ENCODE measurements at regions not wholly inside any gene's neighbourhood (a gene's known extent, or its start where the extent isn't known, plus 50 kb on each side); places are given as distances from the start of the nearest gene placed in this dataset.

- no peak for DNase-seq (ENCODE audit: extremely low spot score, unreplicated experiment)
- no peaks in the 10 kb centered on the region for H3K36me3 Mint-ChIP-seq (ENCODE audit: unreplicated experiment)
- H3K9me3 Mint-ChIP-seq (ENCODE audit: unreplicated experiment), result no peaks in the 10 kb centered on the region
- no peak overlapping the region for H3K4me3 Mint-ChIP-seq (ENCODE audit: unreplicated experiment)
- H3K4me1 Mint-ChIP-seq (ENCODE audit: unreplicated experiment), result no peaks in the 10 kb centered on the region
- TF ChIP-seq, protein P1, sequence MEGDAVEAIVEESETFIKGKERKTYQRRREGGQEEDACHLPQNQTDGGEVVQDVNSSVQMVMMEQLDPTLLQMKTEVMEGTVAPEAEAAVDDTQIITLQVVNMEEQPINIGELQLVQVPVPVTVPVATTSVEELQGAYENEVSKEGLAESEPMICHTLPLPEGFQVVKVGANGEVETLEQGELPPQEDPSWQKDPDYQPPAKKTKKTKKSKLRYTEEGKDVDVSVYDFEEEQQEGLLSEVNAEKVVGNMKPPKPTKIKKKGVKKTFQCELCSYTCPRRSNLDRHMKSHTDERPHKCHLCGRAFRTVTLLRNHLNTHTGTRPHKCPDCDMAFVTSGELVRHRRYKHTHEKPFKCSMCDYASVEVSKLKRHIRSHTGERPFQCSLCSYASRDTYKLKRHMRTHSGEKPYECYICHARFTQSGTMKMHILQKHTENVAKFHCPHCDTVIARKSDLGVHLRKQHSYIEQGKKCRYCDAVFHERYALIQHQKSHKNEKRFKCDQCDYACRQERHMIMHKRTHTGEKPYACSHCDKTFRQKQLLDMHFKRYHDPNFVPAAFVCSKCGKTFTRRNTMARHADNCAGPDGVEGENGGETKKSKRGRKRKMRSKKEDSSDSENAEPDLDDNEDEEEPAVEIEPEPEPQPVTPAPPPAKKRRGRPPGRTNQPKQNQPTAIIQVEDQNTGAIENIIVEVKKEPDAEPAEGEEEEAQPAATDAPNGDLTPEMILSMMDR (IDR thresholded peaks at IDR 0.05), result no peak
- no peaks in the 10 kb centered on the region for H3K27me3 Mint-ChIP-seq (ENCODE audit: unreplicated experiment)
- H3K27ac Mint-ChIP-seq (ENCODE audit: unreplicated experiment), result no peak overlapping the region
Measured at GRCh38 chr1:173275496-173275895, 68.4 kb upstream of the TNFSF4 start.

- no peak overlapping the region for H3K27ac Mint-ChIP-seq (ENCODE audit: unreplicated experiment)
- no peaks in the 10 kb centered on the region for H3K9me3 Mint-ChIP-seq (ENCODE audit: unreplicated experiment)
- TF ChIP-seq, protein P1 (IDR thresholded peaks at IDR 0.05), result no peak
- H3K27me3 Mint-ChIP-seq (ENCODE audit: unreplicated experiment), result no peaks in the 10 kb centered on the region
- H3K4me1 Mint-ChIP-seq (ENCODE audit: unreplicated experiment), result no peaks in the 10 kb centered on the region
- DNase-seq (ENCODE audit: extremely low spot score, unreplicated experiment), result no peak
- no peak overlapping the region for H3K4me3 Mint-ChIP-seq (ENCODE audit: unreplicated experiment)
- no peaks in the 10 kb centered on the region for H3K36me3 Mint-ChIP-seq (ENCODE audit: unreplicated experiment)
Measured at GRCh38 chr1:173276922-173277800, 70.0 kb upstream of the TNFSF4 start.

DNA sequence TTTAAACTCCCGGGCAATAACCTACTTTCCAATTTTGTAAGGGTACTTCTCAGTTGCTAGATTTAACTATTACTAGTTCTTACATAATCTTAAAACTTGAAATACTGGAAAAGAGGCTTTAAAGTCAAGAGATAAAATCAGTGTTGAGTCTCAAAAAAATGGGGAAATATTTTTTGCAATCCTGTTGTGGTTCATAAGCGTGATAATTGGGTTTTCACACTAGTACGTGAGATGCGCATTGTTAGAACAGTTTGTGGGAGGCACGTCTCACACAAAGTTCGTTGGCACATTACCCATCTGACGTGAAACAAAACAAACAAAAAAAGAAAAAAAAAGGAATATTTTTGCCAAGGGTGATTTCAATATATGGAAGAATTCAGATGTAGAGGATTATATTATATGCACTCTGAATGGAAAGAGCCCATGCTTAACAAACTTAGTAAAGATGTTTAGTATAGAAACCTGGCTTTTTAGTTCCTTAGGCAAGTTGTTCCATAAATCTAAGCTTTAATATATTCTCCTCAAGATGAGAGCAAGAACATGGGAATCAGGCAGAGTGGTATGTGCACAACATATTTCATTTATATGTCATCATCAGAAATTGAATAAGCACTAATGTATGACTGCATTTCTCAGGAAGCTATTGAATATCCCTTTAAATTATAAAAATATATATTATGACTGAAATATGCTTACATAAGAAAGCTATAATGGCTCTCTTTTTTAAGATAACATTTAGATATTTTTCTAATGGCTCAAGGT lies 73.9 kb upstream of the TNFSF4 start:
- Mint-ChIP-seq H3K4me1 (ENCODE audit: unreplicated experiment) (no peaks in the 10 kb centered on the region), H3K27ac (ENCODE audit: unreplicated experiment) (no peak overlapping the region), H3K4me3 (ENCODE audit: unreplicated experiment) (no peak overlapping the region), H3K27me3 (ENCODE audit: unreplicated experiment) (peaks cover 2% of the 10 kb centered on the region), H3K36me3 (ENCODE audit: unreplicated experiment) (no peaks in the 10 kb centered on the region), H3K9me3 (ENCODE audit: unreplicated experiment) (no peaks in the 10 kb centered on the region)
- DNase-seq (ENCODE audit: extremely low spot score, unreplicated experiment), result no peak
- TF ChIP-seq, protein P1 (IDR thresholded peaks at IDR 0.05), result no peak

DNA sequence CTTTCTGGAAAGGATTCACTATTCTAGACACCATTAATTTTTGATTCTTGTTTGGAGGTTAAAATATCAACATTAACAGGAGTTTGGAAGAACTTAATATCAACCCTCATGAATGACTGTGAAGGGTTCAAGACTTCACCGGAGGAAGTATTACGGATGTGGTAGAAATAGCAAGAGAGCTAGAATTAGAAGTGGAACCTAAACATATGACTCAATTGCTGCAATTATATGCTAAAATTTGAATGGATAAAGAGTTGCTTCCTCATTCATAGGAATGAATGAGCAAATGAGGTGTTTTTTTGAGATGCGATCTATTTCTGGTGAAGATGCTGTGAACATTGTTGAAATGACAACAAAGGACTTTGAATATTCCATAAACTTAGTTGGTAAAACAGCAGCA lies 77.9 kb upstream of the TNFSF4 start:
- Mint-ChIP-seq H3K9me3 (ENCODE audit: unreplicated experiment) (no peaks in the 10 kb centered on the region), H3K36me3 (ENCODE audit: unreplicated experiment) (no peaks in the 10 kb centered on the region), H3K4me3 (ENCODE audit: unreplicated experiment) (no peak overlapping the region), H3K4me1 (ENCODE audit: unreplicated experiment) (no peaks in the 10 kb centered on the region), H3K27ac (ENCODE audit: unreplicated experiment) (no peak overlapping the region), H3K27me3 (ENCODE audit: unreplicated experiment) (peaks cover 7% of the 10 kb centered on the region)
- TF ChIP-seq, protein P1 (IDR thresholded peaks at IDR 0.05), result no peak
- DNase-seq (ENCODE audit: extremely low spot score, unreplicated experiment), result no peak

DNA sequence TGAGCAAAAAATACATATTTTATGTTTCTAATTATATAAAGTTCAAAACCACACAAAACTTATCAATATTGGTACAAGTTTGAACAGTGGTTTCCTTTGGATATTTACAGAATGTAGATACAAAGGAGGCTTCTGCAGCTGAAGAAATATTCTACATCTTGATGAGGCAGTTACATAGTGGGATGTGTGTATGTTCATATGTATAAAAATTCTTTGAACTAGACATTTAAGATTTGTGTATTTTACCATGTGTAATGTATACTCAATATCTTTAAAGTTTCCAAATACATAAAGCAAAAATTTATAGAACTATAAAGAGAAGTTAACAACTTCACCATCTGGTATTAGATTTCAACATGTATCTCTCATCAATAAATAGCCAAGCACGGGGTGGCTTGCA lies 80.7 kb upstream of the TNFSF4 start:
- no peak for DNase-seq (ENCODE audit: extremely low spot score, unreplicated experiment)
- Mint-ChIP-seq H3K36me3 (ENCODE audit: unreplicated experiment) (no peaks in the 10 kb centered on the region), H3K9me3 (ENCODE audit: unreplicated experiment) (no peaks in the 10 kb centered on the region), H3K4me1 (ENCODE audit: unreplicated experiment) (no peaks in the 10 kb centered on the region), H3K27me3 (ENCODE audit: unreplicated experiment) (peaks cover 20% of the 10 kb centered on the region), H3K27ac (ENCODE audit: unreplicated experiment) (no peak overlapping the region), H3K4me3 (ENCODE audit: unreplicated experiment) (no peak overlapping the region)
- TF ChIP-seq, protein P1 (IDR thresholded peaks at IDR 0.05), result no peak
